Hepatocyte (in vitro differentiated cells): ENCODE measurements at regions not wholly inside any gene's neighbourhood (a gene's known extent, or its start where the extent isn't known, plus 50 kb on each side); places are given as distances from the start of the nearest gene placed in this dataset.

Experiments used
- CTCF ChIP-seq: fragments of 200-600 bp; sonication (generic); IDR thresholded peaks from 2 replicates; pipeline ENCODE4 v1.5.1; 2016; ENCODE audit warnings: antibody characterized with exemption, mild to moderate bottlenecking; ENCODE audit not compliant: poor library complexity
- EZH2 ChIP-seq: fragments of 200-600 bp; sonication (generic); IDR thresholded peaks from 2 replicates; pipeline ENCODE4 v1.6.1; 2016; ENCODE audit warnings: antibody characterized with exemption, mild to moderate bottlenecking, borderline replicate concordance

- TF ChIP-seq CTCF (no peak), EZH2 (no peak)
Observed at GRCh38 chr1:222891578-222891977, 76.7 kb downstream of the DISP1 start.
